NCI-H1092 (cell line): ENCODE measurements at regions not wholly inside any gene's neighbourhood (a gene's known extent, or its start where the extent isn't known, plus 50 kb on each side); places are given as distances from the start of the nearest gene placed in this dataset.
A peak's percentile ranks its signal among the peaks of the same experiment; 100 is the strongest.

ENCODE experiments used
- DNase-seq: peaks from one replicate; lab custom pipeline; 2025; lab: John Stamatoyannopoulos, UW

DNA sequence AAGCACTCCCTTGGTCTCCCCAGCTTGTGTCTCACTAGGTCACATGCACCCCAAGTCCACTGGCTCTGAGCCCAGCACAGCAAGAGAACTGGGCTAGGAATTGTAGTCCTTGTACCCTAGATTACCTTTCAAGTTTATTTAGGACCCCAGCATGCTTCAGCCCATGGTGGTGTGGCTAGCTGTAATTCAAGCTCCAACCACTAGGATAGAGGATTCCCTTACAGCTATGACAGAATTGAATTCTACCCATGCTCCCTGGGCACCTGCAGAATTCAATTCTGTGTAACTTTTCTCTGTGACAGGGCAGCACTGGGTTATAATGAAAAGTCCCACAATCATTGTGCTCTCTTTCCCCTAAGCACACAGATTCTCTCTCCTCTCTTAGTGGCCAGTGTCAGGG is 253.8 kb upstream of the DMD start:
- no peak for DNase-seq

DNA sequence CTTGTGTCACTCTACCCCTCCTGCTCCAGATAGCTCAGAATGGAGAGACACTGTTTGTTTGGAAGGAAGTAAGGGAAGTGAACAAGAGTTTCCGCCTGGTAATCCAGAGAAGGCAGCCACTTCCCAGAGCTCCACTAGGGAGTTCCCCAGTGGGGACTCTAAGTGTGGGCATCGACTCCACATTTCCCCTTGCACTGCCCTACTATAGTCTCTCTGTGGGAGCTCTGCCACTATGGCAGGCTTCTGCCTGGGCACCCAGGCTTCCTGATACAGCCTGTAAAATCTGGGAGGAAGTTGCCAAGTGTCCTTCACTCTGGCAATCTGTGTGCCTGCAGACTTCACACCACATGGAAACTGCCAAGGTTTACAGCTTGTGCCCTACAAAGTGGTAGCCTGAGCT is 245.8 kb upstream of the DMD start:
- DNase-seq, result no peak

DNA sequence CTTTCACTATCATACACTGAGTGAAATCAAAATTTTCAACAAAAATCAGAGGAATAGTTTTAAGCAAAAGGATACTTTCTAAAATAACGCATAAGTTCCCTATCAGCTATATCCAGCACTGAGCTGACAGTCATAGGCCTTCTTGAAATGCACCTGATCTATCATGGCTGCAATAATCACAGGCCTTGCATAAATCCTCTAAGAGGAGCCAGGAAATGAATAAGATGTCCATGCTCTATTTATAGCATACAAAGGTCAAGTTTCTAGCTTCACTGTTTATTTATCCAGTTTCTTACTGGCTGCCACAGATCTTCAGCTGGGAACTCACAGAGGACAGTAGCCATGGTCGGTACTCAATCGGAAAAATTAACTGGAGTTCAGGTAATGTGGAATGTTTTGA is 235.9 kb upstream of the DMD start:
- DNase-seq, result no peak

DNA sequence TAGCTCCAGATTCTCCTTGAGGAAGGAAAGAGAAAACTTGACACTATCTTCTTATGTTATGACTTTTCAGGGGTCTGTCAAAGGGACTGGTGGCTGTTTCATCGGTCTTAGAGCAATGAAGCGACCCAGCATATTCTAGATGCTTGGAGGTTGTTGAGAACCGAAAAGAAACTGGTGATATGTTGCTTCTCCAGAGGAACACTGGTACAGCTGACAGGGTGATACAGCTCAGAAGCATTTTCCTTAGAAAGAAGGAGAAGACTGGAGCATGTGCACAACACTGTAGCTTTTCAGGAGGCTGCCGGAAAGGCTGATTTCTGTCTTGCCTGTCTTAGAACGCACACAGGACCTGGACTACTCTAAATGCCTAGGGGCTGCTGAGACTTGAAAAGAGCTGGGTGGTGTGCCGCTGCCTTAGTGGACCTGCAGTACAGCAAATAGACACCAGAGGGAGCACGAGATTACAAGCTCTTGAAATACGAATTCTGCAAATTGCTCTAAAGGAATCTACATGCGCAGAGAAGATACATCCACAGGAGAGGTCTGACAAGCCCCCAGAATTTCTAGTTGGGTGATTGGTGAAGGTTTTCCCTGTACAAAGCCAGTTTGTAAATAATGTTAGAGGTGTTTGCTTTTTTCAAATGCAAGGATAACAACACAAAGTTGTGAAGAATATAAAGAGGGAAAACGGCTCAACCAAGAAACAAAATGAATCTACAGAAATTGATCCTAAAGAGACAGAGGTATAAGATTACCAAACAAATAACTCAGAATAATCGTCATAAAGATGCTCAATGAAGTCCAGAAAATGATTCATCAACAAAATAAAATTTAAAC is 223.1 kb upstream of the DMD start:
- peak; percentile 0 for DNase-seq

DNA sequence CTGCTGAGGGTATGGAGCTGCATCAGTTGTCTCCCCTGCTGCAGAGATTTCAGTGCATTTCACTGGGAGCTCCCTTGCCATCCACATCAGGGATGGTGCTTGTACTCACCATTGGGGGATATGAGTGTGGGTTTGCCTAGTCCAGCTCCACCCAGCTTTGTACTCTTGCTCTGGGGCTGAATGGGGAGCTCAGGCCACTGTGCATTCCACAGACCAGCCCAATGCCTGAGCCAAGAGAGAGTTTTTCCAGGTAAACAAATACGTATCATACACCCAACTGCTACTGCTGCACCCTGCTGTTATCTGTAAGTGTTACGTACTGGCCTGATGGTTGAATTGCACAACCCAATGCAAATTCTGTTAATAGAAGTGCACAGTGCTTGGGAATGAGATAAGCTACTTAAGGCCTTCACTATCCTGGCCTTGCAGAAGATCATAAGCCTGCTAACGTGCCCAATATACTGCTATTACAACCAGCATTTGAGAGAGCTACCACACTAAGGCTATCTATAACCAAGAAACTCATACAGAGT is 205.0 kb upstream of the DMD start:
- DNase-seq, result no peak

DNA sequence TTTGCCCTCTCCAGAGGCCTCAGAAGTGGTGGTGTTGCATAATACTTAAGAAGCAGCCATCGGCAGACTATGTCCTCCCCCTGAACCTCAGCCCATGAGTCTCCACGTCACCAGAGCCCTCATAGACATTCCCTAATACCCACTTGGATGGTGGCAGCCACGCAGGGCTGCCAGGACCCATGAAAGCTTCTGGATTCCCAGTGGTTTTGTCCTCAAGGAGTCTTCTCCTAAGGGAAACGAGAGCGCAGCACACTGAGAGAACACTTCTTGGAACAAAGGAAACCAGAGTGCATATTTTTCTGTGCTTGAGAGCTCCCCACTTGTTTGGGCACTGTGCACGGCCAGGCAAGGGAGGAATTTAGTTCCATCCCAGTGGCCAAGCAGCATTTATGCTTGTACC is 204.1 kb upstream of the DMD start:
- no peak for DNase-seq

DNA sequence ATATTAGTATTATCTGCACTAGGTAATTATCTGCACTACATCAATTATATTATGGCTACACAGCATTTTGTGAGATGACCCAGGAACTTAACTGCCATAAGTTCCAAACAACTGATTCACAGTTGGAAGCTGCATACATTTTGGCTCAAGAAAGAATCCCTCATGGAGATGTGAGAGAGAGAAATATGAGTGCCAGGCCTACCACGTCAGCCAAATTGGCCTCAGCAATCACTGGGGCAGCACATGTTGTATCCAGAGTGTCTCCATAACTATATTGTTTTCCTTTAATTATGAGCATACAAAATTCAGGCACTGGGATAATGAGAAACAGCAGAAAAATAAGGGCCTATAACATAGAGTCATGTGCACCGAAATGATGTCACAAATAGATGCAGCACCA is 174.2 kb upstream of the DMD start:
- no peak for DNase-seq

DNA sequence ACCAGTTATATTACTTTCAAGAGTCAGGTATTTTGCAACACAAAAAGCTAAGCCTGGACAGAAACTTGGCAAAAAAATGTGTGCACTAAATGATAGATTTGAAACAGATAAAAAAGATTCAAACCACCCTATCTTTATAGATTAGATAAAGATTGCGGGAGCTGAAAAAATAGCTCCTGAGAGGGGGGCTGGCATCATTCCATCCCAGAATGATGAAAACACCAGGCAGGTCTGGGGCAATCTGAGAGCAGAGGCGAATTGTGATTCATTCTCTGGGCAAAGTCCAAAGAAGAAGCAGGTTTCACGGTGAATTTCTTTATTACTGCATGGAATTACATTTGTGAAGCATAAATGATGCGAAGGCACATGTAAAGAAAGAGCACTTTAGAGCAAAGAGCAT is 168.5 kb upstream of the DMD start:
- no peak for DNase-seq

DNA sequence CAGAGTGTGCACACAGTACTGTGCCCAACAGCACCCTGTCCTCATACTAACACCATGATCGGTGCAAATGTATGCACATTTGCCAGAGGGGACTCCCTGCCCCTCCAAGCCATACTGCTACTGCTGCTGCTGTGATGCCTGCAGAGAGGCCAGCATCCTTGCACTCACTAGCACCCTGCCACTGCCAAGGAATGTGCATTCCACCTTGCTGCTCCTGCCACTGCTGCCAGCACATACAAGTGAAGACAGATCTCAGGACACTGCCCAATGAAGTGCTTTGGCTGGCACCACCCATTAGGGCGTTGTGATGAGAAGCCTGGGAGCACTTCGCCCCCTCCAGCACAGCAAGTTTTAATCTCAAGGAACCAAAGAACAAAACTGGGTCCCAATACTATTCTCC is 146.3 kb upstream of the DMD start:
- DNase-seq, result no peak

DNA sequence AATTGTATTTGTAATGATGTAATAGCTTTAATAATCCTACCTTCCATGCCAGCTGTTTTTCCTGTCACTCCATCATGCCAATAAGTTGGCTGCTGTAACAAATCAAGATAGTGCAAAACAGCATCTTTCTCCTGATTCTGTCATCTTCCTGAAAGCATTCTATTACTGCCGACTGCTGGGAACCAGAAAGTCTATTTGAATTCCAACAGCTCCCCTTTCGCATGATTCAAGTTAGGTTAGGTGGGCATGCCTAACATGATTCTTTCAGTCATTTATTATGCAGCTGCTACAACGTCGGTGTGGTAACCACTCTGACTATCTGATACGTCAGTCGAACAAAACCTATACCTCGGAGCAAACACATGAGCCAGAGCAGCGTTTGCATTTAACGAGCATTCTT is 127.9 kb upstream of the DMD start:
- DNase-seq, result no peak

DNA sequence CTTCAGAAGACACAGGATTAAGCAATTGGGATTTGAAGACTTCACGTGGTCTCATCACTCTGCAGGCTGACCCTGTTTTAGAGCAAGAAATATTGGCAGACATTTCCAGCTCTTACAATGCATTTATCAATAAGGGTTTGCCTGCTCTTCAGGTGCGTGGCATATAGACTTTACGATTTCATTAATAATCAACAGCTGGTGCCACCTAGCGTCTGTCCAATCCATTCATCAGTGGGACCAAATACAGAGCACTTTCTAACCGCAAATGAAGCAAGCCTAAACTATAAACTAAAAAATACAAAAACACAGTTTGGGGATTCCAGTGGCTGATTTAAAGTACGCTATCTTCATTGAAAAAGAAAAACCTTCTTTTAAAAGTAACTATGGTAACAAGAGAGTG is 125.4 kb upstream of the DMD start:
- no peak for DNase-seq

DNA sequence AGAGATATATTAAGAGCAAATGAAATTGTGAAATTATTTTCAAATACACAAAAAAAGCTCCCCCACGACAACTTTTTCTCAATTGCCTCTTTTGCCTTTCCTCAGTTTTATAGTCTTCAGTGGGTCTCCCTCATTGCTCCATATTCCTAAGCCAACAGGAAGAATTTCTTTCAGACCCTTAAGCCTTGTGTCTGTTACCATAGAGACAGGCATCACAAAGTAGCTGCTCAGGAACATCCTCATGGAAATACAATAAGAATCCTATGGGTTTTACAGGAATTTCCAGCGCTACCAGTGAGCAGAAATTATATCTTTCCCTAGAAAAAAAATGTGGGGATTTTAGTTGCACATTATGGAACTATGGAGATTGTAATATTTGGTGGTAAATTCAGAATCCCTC is 121.9 kb upstream of the DMD start:
- DNase-seq, result no peak

DNA sequence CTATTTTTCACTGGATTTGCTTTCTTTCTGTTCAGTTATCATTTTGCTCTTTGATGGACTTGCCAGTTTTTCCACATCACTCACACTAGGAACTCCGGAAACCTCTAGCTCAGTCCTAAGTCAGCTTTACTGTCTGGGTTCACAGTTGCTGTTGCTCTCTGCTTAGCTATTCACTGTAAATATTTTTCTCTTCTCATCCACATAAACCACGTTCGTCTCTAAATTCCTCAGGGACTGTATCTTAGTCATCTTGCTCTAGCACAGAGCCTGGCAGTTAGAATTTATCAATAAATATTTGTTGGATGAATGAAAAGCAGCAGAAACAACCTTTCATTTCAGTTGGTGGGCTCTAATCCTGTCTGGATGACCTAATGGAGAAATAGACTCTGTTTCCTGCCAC is 119.4 kb upstream of the DMD start:
- DNase-seq, result no peak

DNA sequence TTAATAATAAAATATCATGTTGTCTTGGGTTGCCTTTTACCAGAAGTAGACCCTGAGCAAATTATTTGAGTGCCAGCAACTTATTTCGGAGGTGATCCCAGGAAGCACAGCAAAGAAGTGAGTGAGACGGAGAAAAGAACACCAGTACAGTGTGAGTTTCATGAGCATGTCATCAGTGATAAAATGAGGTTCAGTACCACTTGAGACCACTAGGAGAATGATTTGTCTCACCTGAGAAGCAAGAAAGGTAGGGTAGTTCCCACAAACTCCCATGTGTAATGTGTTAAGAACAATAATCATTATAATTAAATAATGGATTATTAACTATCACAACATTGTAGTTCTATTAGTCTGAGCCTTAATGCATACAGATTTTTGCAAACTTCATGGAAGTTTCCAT is 112.8 kb upstream of the DMD start:
- DNase-seq, result no peak

DNA sequence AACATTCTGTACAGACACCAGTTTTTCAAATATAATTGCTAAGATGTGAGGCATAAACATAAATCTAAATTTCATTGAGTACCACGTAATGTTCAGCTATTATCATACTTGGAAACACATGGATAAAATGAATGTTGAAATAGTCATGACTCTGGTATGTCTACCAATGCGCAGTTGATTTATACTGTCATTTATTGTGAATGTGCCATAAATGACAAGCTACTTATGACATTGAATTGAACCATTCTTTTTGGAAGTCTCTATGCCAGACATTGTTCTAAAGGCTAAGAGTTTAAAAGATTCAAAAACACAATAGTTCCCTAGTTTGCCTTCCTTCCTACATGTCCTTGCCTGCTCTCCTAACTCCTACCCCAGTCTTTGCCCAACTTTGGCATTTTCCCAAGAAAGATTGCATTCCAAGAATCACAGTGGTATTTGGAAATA is 96.6 kb upstream of the DMD start:
- no peak for DNase-seq

DNA sequence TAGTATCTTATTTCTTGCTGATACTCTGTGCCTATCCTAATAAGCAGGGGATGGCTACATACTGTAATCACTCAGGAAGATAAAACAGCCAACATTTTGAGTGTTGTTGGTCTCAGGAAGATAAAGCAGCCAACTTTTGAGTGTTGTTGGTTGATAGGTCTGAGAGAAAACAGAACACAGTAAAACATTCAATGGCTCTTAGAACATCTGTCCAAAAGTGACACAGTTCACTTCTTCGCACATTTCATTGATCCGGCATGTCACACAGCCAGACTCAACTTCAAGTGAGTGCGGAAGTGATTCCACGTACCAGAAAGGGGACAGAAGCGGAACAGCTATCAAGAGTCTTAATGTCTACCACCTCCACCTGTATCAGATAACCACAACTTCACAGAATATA is 87.3 kb upstream of the DMD start:
- no peak for DNase-seq

DNA sequence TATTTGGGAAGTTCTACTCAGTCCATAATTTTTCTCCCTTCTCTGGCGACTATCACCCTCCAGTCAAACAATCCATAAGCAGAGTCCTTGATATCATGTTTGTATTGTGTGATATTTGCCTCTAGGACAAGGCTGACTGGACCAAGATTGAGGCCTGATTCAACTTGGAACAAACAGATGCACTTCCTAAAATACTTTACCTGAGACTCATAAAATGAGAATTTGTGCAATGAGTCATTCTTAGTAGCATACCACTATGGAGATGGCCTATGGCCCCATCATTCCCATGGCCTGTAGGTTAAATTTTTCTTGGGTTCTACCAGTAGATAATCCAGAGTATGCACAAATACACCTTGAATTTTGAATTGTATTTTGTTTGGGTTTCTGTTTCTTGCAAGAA is 74.2 kb upstream of the DMD start:
- DNase-seq, result no peak

DNA sequence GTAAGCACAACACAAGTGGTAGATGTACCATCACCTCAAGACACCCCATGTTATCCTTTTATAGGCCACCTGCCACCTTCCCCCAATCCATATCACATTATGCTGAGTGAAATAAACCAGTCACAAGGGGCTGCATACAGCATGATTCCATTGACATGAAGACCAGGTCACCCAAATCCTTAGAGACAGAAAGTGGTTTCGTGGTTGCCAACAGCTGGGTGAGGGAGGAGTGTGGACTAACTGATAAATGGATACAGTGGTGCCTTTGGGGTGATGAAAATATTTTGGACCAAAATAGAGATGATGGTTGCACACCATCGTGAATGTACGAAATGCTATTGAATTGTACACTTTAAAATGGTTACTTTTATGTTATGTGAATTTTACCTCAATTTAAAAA is 65.7 kb upstream of the DMD start:
- DNase-seq, result no peak

DNA sequence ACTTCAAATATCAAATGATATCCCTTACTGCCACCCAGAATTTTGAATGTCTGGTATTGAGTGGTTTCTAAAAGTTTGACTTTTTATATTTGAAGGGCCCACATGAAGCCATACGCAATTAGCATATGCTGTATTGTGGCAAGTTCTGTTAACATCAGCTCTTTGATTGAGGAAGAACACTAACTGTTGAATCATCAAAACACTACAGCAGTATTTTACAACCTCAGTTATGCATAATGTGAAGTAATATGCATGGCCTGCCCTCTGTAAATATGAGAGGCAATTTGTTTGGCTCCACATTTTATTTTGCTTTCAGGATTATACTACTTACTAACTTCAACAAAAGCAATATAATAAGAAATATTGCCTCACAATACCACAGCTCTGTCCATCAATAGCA is 62.2 kb upstream of the DMD start:
- DNase-seq, result no peak

DNA sequence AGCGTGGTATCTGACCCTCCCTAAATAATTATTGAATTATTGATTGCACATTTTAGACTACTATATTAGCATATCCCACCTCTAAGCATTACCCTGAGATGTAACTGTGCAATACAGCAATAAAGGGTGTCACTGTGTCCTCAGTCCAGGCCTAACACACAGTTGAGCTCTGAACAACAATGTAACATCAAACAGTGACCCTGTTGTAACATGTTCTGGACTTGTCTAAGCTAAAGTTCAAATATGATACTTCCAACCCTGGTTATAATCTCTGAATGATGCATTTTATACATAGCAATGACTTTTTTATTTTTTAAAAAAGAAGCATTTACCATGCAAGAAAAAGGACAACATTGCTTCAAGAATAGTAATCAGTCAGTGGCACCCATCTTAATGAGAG is 61.6 kb upstream of the DMD start:
- no peak for DNase-seq
